Right lobe of liver (tissue), 4 donors: ENCODE measurements at regions not wholly inside any gene's neighbourhood (a gene's known extent, or its start where the extent isn't known, plus 50 kb on each side); places are given as distances from the start of the nearest gene placed in this dataset.

Source experiments
- CTCF ChIP-seq, 4 donors: fragments of 200-600 bp in 3 of 4; fragments of 450-650 bp in 1 of 4; IDR thresholded peaks; one replicate each; pipeline versions ENCODE4 v1.5.1 to v1.8.0; 2016 to 2022; ENCODE audit warnings: antibody characterized with exemption in 4 of 4, mild to moderate bottlenecking in 2 of 4
- POLR2A ChIP-seq: fragments of 450-650 bp; IDR thresholded peaks from one replicate; pipeline ENCODE4 v1.6.1; 2017; ENCODE audit warnings: antibody characterized with exemption, mild to moderate bottlenecking
- donor health status: DM: no; HTN: no; CAD: no.
- donor health status: DM: no; HTN: no; CAD: no.
- donor health status: DM: no; HTN: yes; CAD: no.

GRCh38 chr2:16523711-16524110 is 141.9 kb downstream of the CYRIA start:
- TF ChIP-seq CTCF (IDR thresholded peaks at IDR 0.05) = no peak
- TF ChIP-seq POLR2A = no peak
